Progenitor cell of endocrine pancreas (in vitro differentiated cells): ENCODE measurements at regions not wholly inside any gene's neighbourhood (a gene's known extent, or its start where the extent isn't known, plus 50 kb on each side); places are given as distances from the start of the nearest gene placed in this dataset.

Source experiments
- DNase-seq: peaks from one replicate; pipeline ENCODE4 v3.0.0; 2021; ENCODE audit warnings: low spot score; ENCODE audit not compliant: unreplicated experiment
- H3K27ac Mint-ChIP-seq: 2 replicates; pipeline ENCODE4 v1.8.0; 2021; ENCODE audit warnings: mild to moderate bottlenecking, moderate library complexity, mixed read lengths
- H3K27me3 Mint-ChIP-seq: 2 replicates; pipeline ENCODE4 v1.8.0; 2021; ENCODE audit warnings: mixed read lengths
- H3K36me3 Mint-ChIP-seq: 2 replicates; pipeline ENCODE4 v1.8.0; 2022; ENCODE audit warnings: mixed read lengths; ENCODE audit not compliant: insufficient read depth
- H3K4me1 Mint-ChIP-seq: 2 replicates; pipeline ENCODE4 v1.8.0; 2021; ENCODE audit warnings: low read depth, mixed read lengths
- H3K4me3 Mint-ChIP-seq: 2 replicates; pipeline ENCODE4 v1.8.0; 2021; ENCODE audit warnings: low read depth, mild to moderate bottlenecking, moderate library complexity, mixed read lengths
- H3K9me3 Mint-ChIP-seq: 2 replicates; pipeline ENCODE4 v1.8.0; 2021; ENCODE audit warnings: low read depth, mixed read lengths
- CTCF ChIP-seq: fragments of 200-600 bp; sonication (generic); IDR thresholded peaks from one replicate; pipeline ENCODE4 v1.5.0; 2021; ENCODE audit warnings: antibody characterized with exemption, mild to moderate bottlenecking; ENCODE audit not compliant: unreplicated experiment

DNA sequence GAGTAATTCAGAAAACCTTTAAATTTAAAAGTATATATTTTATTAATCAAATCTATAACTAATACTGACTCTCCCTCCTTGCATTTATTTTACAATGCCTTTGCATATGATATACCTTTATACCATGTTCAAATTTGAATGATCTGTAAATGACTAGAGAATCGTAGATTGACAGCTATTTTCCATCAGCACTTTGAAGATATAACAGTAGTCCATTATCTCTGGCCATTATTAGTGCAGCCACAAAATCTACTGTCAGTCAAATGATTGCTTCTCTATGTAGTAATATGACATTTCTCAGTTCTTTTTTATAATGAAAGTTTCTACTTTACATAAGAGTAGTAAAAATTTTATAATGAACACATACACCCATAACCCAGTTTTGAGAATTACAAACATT is 1054.8 kb upstream of the B3GALT2 start:
- no peaks in the 10 kb centered on the region for H3K4me1 Mint-ChIP-seq
- no peaks in the 10 kb centered on the region for H3K36me3 Mint-ChIP-seq
- no peaks in the 10 kb centered on the region for H3K27me3 Mint-ChIP-seq
- no peak overlapping the region for H3K27ac Mint-ChIP-seq
- TF ChIP-seq CTCF, result no peak
- no peak for DNase-seq
- no peak overlapping the region for H3K4me3 Mint-ChIP-seq
- no peaks in the 10 kb centered on the region for H3K9me3 Mint-ChIP-seq

- no peak overlapping the region for H3K4me3 Mint-ChIP-seq
- DNase-seq, result no peak
- no peak overlapping the region for H3K27ac Mint-ChIP-seq
- no peak for TF ChIP-seq CTCF
- no peaks in the 10 kb centered on the region for H3K4me1 Mint-ChIP-seq
- H3K9me3 Mint-ChIP-seq, result no peaks in the 10 kb centered on the region
- H3K36me3 Mint-ChIP-seq, result no peaks in the 10 kb centered on the region
- no peaks in the 10 kb centered on the region for H3K27me3 Mint-ChIP-seq
Observed at GRCh38 chr1:194233069-194233468, 1046.7 kb upstream of the B3GALT2 start.

GRCh38 chr1:194230351-194231144 is 1044.1 kb upstream of the B3GALT2 start:
- Mint-ChIP-seq H3K27me3 (no peaks in the 10 kb centered on the region), H3K27ac (no peak overlapping the region), H3K4me1 (peaks cover 3% of the 10 kb centered on the region), H3K4me3 (no peak overlapping the region), H3K9me3 (no peaks in the 10 kb centered on the region), H3K36me3 (no peaks in the 10 kb centered on the region)
- DNase-seq, result no peak
- no peak for TF ChIP-seq CTCF

- Mint-ChIP-seq H3K4me1 (peaks cover 3% of the 10 kb centered on the region), H3K9me3 (no peaks in the 10 kb centered on the region), H3K27ac (no peak overlapping the region), H3K36me3 (no peaks in the 10 kb centered on the region), H3K4me3 (no peak overlapping the region), H3K27me3 (no peaks in the 10 kb centered on the region)
- no peak for TF ChIP-seq CTCF
- DNase-seq, result no peak
Observed at GRCh38 chr1:194228427-194228826, 1042.0 kb upstream of the B3GALT2 start.

GRCh38 chr1:194227161-194227560 is 1040.7 kb upstream of the B3GALT2 start:
- Mint-ChIP-seq H3K27me3 (no peaks in the 10 kb centered on the region), H3K4me1 (peaks cover 3% of the 10 kb centered on the region), H3K4me3 (no peak overlapping the region), H3K27ac (no peak overlapping the region), H3K9me3 (no peaks in the 10 kb centered on the region), H3K36me3 (no peaks in the 10 kb centered on the region)
- no peak for DNase-seq
- no peak for TF ChIP-seq CTCF
